ENCODE measurements at regions not wholly inside any gene's neighbourhood (a gene's known extent, or its start where the extent isn't known, plus 50 kb on each side); places are given as distances from the start of the nearest gene placed in this dataset.
"Not testable (repeated sequence)": the region's sequence is repeated elsewhere in the genome, so short reads cannot be mapped to it uniquely, and the experiment has no call there.

DNA sequence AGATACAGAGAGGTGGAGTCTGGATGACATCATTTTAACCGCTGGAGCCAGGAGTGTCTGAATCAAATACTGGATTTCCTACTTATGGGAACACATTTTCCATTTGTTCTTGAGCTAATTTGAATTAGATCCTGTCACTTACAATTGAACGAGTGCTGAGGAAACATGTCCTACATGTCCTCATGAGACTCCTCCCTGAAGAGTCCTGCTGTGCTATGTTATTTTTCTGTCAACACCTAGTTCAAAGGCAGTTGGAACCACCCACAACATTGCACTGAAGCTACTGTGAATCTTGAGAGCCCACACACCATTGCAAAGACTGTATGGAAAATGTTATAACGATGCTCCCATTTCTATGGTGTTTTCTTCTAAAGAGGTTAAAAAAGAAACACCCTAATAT lies 123.5 kb upstream of the CRBN start:
- no peak for TF ChIP-seq POLR2A (IDR thresholded peaks at IDR 0.05)
- TF ChIP-seq, protein P1, sequence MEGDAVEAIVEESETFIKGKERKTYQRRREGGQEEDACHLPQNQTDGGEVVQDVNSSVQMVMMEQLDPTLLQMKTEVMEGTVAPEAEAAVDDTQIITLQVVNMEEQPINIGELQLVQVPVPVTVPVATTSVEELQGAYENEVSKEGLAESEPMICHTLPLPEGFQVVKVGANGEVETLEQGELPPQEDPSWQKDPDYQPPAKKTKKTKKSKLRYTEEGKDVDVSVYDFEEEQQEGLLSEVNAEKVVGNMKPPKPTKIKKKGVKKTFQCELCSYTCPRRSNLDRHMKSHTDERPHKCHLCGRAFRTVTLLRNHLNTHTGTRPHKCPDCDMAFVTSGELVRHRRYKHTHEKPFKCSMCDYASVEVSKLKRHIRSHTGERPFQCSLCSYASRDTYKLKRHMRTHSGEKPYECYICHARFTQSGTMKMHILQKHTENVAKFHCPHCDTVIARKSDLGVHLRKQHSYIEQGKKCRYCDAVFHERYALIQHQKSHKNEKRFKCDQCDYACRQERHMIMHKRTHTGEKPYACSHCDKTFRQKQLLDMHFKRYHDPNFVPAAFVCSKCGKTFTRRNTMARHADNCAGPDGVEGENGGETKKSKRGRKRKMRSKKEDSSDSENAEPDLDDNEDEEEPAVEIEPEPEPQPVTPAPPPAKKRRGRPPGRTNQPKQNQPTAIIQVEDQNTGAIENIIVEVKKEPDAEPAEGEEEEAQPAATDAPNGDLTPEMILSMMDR (IDR thresholded peaks at IDR 0.05) = no peak
- H3K4me1 ChIP-seq = no peaks in the 10 kb centered on the region
- no peak for DNase-seq
- H3K27ac ChIP-seq = no peak overlapping the region
- no peaks in the 10 kb centered on the region for H3K36me3 ChIP-seq
- H3K27me3 ChIP-seq = no peaks in the 10 kb centered on the region
- no peak overlapping the region for H3K4me3 ChIP-seq
- H3K9me3 ChIP-seq = no peaks in the 10 kb centered on the region

DNA sequence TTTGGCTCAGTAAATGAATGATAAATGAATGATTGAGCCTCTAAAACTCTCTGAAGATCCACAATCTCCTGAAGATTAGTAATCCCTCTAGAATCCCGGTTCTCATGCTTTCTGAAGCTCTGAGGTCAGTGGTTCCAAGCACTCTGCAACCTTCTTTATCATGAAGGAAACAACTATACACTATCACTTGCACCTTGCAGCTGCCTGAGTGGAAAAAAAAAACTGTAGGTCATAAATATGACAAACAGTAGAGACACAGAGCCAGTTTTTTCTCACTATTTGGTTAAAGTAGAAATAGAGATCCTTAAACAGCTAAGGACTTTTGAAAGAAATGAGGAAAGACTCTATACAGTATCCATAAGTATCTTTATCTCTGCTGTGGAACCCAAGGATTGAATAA lies 122.0 kb upstream of the CRBN start:
- TF ChIP-seq, protein P1 (IDR thresholded peaks at IDR 0.05) = no peak
- TF ChIP-seq POLR2A (IDR thresholded peaks at IDR 0.05) = no peak
- Histone ChIP-seq H3K4me1 (no peaks in the 10 kb centered on the region), H3K36me3 (no peaks in the 10 kb centered on the region), H3K4me3 (no peak overlapping the region), H3K27ac (no peak overlapping the region), H3K27me3 (no peaks in the 10 kb centered on the region), H3K9me3 (no peaks in the 10 kb centered on the region)
- DNase-seq = no peak

DNA sequence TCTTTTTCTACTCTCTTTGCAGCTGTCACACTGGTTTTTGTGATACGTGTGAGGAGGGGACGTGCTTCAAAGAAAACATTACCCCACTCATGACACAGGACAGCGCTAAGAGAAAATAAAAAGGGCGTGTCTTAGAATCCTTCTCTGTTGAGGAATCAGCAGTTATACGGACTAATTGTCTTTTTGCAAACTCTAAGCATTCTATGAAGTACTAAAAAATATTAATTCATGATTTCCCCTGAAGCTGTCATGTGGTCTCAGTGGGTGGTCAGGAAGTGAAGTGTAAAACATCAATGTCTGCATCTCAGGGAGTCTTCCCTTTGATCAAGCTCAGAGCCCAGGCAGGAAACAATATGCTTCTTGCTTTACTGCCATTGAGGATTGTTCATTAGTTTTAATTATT lies 117.5 kb upstream of the CRBN start:
- Histone ChIP-seq H3K27me3 (no peaks in the 10 kb centered on the region), H3K9me3 (no peaks in the 10 kb centered on the region), H3K4me1 (no peaks in the 10 kb centered on the region), H3K27ac (no peak overlapping the region), H3K36me3 (no peaks in the 10 kb centered on the region), H3K4me3 (no peak overlapping the region)
- TF ChIP-seq POLR2A (IDR thresholded peaks at IDR 0.05) = no peak
- DNase-seq = no peak

DNA sequence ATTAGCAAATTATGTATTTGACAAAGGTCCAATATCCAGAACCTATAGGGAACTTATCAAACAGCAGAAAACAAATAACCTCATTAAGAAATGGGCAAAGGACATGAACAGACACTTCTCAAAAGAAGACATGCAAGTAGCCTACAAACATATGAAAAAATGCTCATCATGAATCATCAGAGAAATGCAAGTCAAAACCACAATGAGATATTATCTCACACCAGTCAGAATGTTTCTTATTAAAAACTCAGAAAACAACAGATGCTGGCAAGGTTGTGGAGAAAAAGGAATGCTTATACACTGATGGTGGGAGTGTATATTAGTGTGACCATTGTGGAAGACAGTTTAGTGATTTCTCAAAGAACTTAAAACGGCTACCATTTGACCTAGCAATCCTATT lies 116.1 kb upstream of the CRBN start:
- Histone ChIP-seq H3K27me3 (no peaks in the 10 kb centered on the region), H3K4me1 (no peaks in the 10 kb centered on the region), H3K9me3 (no peaks in the 10 kb centered on the region), H3K36me3 (no peaks in the 10 kb centered on the region), H3K4me3 (no peak overlapping the region), H3K27ac (no peak overlapping the region)
- TF ChIP-seq, protein P1 (IDR thresholded peaks at IDR 0.05) = no peak
- no peak for TF ChIP-seq POLR2A (IDR thresholded peaks at IDR 0.05)
- DNase-seq = no peak

DNA sequence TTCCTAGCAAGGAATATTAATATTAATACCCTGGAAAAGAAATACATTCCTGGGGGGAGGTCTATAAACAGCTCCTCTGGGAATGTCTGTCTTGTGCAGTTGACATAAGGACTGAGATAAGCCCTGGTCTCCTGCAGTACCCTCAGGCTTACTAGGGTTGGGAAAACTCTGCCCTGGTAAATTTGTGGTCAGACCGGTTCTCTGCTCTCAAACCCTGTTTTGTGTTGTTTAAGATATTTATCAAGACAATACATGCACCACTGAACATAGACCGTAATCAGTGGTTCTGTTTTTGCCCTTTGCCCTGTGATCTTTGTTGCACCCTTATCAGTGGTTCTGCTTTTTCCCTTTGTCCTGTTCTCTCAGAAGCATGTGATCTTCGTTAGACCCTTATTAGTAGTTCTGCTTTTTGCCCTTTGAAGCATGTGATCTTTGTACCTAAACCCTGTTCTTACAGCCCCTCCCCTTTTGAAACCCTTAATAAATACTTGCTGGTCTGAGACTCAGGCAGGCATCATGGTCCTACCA lies 112.3 kb upstream of the CRBN start:
- H3K4me1 ChIP-seq, H3K4me3 ChIP-seq, H3K27ac ChIP-seq, H3K36me3 ChIP-seq, H3K9me3 ChIP-seq, DNase-seq, H3K27me3 ChIP-seq: not testable (repeated sequence)

DNA sequence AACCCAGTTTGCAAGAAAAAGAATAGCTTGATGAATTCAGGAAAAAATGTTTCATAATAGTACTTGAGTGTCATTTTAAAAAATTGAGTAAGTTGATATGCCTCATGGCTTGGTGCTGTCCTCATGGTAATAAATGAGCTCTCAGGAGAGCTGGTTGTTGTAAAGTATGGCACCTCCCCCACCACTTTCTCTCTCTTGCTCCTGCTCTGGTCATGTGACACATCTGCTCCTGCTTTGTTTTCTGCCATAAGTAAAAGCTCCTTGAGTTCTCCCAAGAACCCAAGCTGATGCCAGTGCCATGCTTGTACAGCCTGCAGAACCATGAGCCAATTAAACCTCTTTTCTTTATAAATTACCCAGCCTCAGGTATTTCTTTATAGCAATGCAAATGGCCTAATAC lies 108.8 kb upstream of the CRBN start:
- H3K27me3 ChIP-seq = no peaks in the 10 kb centered on the region
- no peak overlapping the region for H3K4me3 ChIP-seq
- H3K4me1 ChIP-seq = no peaks in the 10 kb centered on the region
- no peaks in the 10 kb centered on the region for H3K9me3 ChIP-seq
- DNase-seq = no peak
- TF ChIP-seq, protein P1 (IDR thresholded peaks at IDR 0.05) = no peak
- TF ChIP-seq POLR2A (IDR thresholded peaks at IDR 0.05) = no peak
- H3K27ac ChIP-seq = no peak overlapping the region
- H3K36me3 ChIP-seq = no peaks in the 10 kb centered on the region

DNA sequence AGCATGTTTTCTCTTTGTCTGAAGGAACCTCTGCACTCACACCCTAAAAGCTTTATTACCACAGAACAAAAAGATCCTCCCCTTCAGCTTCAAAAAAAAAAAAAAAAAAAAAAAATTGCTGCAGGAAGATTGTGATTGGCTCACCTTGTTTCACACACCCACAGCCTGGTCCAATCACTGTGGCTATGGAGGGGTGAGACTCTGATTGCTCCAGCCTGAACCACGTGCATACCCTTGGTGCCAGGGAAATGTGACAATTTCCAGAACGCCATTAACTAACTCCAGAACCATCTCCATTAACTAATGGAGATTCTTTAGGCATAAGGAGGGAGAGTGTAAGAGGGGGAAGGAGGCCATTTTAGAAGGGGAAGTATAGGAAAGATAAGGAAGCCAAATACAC lies 106.5 kb upstream of the CRBN start:
- H3K9me3 ChIP-seq = no peaks in the 10 kb centered on the region
- TF ChIP-seq, protein P1 (IDR thresholded peaks at IDR 0.05) = no peak
- no peak for TF ChIP-seq POLR2A (IDR thresholded peaks at IDR 0.05)
- H3K27me3 ChIP-seq = no peaks in the 10 kb centered on the region
- no peak for DNase-seq
- no peaks in the 10 kb centered on the region for H3K36me3 ChIP-seq
- H3K4me1 ChIP-seq = no peaks in the 10 kb centered on the region
- no peak overlapping the region for H3K4me3 ChIP-seq
- H3K27ac ChIP-seq = no peak overlapping the region

Measured in Peyer's patch (tissue), 4 donors.